Inflammatory macrophage treated with lipopolysaccharide for 4 hours (primary cell): ENCODE measurements at regions not wholly inside any gene's neighbourhood (a gene's known extent, or its start where the extent isn't known, plus 50 kb on each side); places are given as distances from the start of the nearest gene placed in this dataset.
"Not testable (repeated sequence)": the region's sequence is repeated elsewhere in the genome, so short reads cannot be mapped to it uniquely, and the experiment has no call there.

ENCODE experiments used
- DNase-seq: peaks from one replicate; pipeline ENCODE4 v3.0.0-alpha.2; 2020

- DNase-seq = no peak
Measured at GRCh38 chr2:126269911-126270310, 386.0 kb upstream of the GYPC start.

- DNase-seq = no peak
Measured at GRCh38 chr2:126270587-126270986, 385.4 kb upstream of the GYPC start.

DNA sequence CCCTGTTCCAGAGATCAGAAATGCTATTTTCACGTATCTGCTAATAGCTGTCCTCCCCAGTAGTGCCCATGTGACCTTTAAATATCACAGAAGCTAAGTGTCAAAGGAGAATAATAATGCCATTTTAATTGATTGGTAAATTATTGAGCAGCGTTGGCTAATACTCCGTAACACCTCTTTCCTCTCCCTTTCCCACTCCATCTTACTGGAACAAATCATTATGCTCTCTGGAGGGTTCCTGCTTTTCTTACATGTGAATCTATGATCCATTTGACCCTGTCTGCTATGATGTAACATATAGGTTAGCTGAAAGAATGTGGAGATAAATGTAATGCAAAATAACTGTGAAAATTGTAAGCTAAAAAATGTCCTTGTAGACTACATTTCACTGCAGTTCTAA is 383.6 kb upstream of the GYPC start:
- DNase-seq = no peak

GRCh38 chr2:126275098-126275497 is 380.9 kb upstream of the GYPC start:
- DNase-seq = no peak

GRCh38 chr2:126276268-126276667 is 379.7 kb upstream of the GYPC start:
- not testable (repeated sequence) for DNase-seq

DNA sequence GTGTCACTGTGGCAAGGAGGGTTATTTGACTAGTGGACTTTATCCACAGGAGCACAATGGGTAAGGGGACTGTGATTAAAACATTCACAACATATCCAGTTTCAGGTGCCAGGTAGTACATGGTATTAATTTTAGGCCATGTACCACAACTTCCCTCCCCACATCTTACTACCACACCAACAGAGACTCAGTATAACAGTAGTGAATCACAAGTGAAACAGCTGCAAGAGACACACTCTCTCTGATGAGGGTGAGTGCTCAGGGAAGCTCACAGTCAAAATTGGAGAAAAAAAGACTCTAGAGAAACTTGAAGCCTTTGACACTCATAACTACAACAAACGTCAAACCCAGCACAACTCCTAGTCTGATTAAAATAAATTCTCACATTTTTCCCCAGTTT is 367.6 kb upstream of the GYPC start:
- DNase-seq = no peak

DNA sequence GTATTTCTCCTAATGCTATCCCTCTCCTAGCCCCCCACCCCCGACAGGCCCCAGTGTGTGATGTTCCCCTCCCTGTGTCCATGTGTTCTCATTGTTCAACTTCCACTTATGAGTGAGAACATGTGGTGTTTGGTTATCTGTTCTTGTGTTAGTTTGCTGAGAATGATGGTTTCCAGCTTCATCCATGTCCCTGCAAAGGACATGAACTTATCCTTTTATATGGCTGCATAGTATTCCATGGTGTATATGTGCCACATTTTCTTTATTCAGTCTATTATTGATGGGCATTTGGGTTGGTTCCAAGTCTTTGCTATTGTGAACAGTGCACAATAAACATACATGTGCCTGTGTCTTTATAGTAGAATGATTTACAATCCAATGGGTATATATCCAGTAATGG is 362.0 kb upstream of the GYPC start:
- DNase-seq = not testable (repeated sequence)

- DNase-seq = no peak
Measured at GRCh38 chr2:126299469-126299976, 356.4 kb upstream of the GYPC start.

GRCh38 chr2:126300348-126300747 is 355.6 kb upstream of the GYPC start:
- no peak for DNase-seq

GRCh38 chr2:126302043-126302442 is 353.9 kb upstream of the GYPC start:
- DNase-seq = no peak

GRCh38 chr2:126303113-126303512 is 352.8 kb upstream of the GYPC start:
- no peak for DNase-seq

- no peak for DNase-seq
Measured at GRCh38 chr2:126304154-126304553, 351.8 kb upstream of the GYPC start.

- no peak for DNase-seq
Measured at GRCh38 chr2:126306539-126306938, 349.4 kb upstream of the GYPC start.

DNA sequence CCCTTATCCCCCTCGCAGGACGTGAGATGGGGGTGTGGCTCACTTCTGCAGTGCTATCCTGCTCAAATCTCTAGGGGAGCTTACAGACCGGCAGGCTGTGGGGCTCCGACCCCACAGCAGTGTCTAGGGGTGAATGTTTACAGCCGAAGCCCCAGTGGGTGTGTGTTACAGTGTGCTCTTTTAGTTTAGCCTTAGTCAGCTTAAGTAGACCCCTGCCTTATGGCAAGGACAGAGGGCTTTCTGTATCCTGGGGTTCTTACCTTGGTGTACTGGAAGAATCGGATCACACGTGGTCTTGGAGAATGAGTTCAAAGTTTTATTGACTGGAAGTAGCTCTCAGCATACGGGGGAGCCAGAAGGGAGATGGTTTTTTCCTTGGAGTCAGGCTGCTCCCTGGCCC is 348.2 kb upstream of the GYPC start:
- DNase-seq = no peak

GRCh38 chr2:126309185-126309584 is 346.8 kb upstream of the GYPC start:
- DNase-seq = no peak

GRCh38 chr2:126312579-126312978 is 343.4 kb upstream of the GYPC start:
- DNase-seq = no peak

- no peak for DNase-seq
Measured at GRCh38 chr2:126315828-126316227, 340.1 kb upstream of the GYPC start.

DNA sequence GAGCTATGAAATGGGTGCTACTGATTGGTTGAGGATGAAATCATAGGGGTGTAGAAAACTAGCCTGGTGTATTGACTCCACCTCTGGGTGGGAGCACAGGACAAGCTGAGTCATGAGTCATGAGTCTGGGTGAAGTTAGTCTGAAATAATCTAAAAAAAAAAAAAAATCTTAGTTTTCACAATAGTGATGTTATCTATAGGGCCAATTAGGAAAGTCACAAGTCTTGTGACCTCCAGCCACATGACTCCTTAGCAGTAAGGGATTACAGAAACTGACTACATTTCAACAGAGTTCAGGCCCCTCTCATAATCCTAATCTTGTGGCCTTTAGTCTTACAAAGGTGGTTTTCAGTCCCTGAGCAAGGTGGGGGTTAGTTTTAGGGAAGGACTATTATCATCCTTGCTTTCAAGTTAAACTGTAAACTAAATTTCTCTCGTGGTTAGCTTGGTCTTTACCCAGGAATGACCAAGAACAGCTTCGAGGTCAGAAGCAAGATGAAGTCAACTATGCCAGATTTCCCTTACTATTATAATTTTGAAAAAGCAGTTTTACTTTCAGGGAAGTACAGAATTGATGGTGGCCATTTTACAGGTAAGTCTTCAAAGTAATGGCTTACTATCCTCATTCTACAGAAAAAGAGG is 338.0 kb upstream of the GYPC start:
- peak; percentile 49 for DNase-seq

DNA sequence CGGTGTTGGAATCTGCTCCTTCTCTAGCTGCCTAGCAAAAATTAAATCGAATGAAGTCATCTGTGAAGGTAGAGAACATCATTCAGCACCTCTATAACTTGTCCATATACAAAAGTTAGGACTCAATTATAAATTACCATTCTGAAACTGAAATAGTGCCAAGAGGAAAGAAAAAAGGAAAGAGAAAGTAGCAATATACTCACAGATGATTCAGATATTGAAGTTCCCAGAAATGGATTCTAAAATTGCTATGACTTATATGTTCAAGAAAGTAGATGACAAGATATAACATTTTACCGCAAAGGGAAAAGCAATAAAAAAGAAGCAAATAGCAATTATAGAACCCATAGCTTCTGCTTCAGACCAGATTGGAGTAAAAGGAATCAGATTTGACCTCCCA is 333.6 kb upstream of the GYPC start:
- peak; percentile 29 for DNase-seq

- DNase-seq = no peak
Measured at GRCh38 chr2:126325202-126325601, 330.8 kb upstream of the GYPC start.

- no peak for DNase-seq
Measured at GRCh38 chr2:126329173-126329572, 326.8 kb upstream of the GYPC start.

DNA sequence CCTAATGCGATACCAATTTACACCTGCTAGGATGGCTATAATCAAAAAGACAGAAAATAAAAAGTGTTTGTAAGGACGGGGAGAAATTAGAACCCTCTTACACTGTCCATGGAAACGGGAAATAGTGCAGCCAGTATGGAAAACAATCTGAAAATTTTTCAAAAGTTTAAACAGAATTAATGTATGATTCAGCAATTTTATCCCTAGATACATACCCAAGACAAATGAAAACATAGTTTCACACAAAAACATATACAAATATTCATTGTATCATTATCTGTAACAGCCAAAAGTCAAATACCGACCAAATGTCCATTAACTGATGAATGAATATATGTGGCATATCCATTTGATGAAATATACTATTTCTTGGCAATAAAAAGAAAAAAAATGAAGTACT is 313.5 kb upstream of the GYPC start:
- no peak for DNase-seq

GRCh38 chr2:126343136-126343535 is 312.8 kb upstream of the GYPC start:
- DNase-seq = no peak

DNA sequence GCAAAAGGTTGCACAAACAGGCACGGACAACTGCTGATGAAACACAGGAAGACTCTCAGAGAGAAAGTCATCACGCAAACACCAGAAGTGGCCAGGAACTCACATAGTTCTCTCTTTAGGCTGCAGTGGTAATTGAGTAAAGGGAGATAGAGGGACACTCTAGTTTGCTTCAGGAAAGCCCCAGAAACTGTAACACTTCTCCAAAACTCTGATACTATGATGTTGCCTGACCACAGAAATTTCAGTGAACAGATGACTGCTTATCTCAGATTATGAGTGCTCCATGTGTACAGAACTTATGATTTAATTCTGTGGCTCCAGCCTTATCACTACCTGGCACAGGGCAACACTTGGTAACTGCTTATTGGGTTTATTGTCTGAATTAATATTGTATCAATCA is 311.5 kb upstream of the GYPC start:
- DNase-seq = peak; percentile 44

DNA sequence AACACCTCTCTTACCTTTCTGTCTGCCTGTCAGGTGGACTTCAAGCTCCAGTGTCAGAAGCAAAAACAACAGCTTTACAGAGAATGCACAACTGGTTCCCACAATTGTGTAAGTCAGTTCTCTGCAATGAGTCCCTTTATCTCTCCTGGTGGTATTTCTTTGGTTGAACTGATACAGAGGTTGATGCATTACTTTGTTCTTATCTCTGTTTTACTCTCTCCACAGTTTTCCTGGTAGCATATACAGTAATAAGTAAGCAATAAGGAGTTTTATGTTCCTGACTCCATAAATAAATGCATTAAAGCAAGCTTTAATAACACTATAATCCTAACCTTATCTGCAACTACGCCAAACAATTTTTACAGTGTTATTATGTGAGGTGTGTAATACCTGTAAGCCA is 310.3 kb upstream of the GYPC start:
- no peak for DNase-seq
